ENCODE measurements at regions not wholly inside any gene's neighbourhood (a gene's known extent, or its start where the extent isn't known, plus 50 kb on each side); places are given as distances from the start of the nearest gene placed in this dataset.

DNA sequence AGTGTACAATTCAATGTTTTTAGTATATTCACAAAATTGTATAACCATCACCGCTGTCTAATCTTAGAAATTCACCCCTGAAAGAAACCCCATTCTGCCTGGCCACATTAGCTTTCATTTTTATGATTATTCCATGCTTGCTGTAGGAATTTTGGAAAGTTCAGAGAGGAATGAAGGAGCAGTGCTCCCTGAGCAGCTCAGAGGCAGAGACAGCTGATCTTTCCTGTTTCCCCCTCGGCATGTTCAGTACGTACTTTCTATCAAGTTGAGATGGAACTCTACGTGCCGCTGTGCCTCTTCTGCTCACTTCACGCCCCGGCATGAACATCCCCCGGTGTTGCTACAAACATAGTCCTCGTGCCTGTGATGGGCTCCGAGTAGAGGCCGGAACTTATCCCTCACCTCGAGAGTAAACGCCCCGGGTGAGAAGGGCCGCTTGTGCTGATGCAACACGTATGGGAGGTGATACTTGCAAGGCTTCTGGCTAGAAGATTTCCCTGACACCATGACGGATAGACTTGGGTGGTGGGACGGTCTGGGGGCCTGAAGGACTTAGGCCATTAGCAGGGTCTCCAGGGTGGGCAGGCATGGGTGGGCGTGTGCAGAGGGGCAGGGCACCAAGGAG lies 79.2 kb upstream of the CIBAR2 start:
- H3K4me3 Mint-ChIP-seq (ENCODE audit: low read depth) = no peak overlapping the region
- TF ChIP-seq, protein P1, sequence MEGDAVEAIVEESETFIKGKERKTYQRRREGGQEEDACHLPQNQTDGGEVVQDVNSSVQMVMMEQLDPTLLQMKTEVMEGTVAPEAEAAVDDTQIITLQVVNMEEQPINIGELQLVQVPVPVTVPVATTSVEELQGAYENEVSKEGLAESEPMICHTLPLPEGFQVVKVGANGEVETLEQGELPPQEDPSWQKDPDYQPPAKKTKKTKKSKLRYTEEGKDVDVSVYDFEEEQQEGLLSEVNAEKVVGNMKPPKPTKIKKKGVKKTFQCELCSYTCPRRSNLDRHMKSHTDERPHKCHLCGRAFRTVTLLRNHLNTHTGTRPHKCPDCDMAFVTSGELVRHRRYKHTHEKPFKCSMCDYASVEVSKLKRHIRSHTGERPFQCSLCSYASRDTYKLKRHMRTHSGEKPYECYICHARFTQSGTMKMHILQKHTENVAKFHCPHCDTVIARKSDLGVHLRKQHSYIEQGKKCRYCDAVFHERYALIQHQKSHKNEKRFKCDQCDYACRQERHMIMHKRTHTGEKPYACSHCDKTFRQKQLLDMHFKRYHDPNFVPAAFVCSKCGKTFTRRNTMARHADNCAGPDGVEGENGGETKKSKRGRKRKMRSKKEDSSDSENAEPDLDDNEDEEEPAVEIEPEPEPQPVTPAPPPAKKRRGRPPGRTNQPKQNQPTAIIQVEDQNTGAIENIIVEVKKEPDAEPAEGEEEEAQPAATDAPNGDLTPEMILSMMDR (IDR thresholded peaks at IDR 0.05; ENCODE audit: unreplicated experiment) = no peak
- peaks cover 4% of the 10 kb centered on the region for H3K36me3 Mint-ChIP-seq (ENCODE audit: insufficient read depth)
- no peak overlapping the region for H3K27ac Mint-ChIP-seq
- H3K9me3 Mint-ChIP-seq (ENCODE audit: low read depth) = peaks cover 7% of the 10 kb centered on the region
- H3K27me3 Mint-ChIP-seq = no peaks in the 10 kb centered on the region
- no peak for DNase-seq (ENCODE audit: low spot score, unreplicated experiment)
- H3K4me1 Mint-ChIP-seq (ENCODE audit: low read depth) = peaks cover 6% of the 10 kb centered on the region

DNA sequence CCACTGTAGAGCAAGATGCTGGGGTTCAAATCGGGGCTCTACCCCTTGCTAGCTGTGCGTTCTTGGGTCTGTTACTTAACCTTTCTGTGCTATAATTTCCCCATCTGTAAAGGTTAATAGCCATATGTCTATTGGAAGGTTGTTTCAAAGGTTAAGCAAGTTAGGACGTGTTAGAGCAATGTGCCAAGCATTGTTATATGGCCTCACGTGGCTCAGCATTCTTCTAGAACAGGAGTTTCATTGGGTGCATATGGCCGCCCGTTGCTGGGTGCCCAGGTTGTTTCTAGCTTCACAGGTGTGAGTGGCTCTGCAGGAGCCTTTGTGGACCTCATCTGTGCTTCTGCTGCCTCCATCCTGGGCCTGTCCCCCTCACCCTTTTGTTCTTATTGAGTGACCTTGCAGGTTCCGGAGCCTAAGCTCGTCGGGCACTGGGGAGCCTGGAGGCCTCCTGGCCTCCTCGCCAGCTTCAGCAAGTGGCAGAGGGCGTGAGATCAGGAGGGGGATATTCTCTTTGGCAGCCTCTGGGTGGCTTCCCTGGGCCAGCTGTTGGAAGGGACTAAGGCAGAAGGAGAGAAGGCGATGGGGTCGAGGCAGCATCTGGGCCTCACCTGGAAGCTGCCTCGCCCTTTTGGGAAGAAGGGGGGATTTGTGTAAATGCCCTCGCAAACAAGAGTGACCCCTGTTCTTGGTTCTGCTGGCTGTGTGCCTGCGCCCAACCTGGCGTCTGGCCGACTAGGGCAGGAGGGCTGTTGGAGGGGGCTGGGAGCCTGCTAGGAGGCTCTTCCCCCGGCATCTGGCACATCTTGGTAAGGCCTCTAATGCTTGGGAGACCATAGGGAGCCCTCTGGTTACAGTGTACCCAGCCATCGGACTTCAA lies 80.2 kb upstream of the CIBAR2 start:
- no peak overlapping the region for H3K27ac Mint-ChIP-seq
- H3K4me3 Mint-ChIP-seq (ENCODE audit: low read depth) = no peak overlapping the region
- H3K4me1 Mint-ChIP-seq (ENCODE audit: low read depth) = peaks cover 6% of the 10 kb centered on the region
- TF ChIP-seq, protein P1 (IDR thresholded peaks at IDR 0.05; ENCODE audit: unreplicated experiment) = no peak
- DNase-seq (ENCODE audit: low spot score, unreplicated experiment) = no peak
- H3K27me3 Mint-ChIP-seq = no peaks in the 10 kb centered on the region
- peaks cover 7% of the 10 kb centered on the region for H3K9me3 Mint-ChIP-seq (ENCODE audit: low read depth)
- peaks cover 4% of the 10 kb centered on the region for H3K36me3 Mint-ChIP-seq (ENCODE audit: insufficient read depth)

DNA sequence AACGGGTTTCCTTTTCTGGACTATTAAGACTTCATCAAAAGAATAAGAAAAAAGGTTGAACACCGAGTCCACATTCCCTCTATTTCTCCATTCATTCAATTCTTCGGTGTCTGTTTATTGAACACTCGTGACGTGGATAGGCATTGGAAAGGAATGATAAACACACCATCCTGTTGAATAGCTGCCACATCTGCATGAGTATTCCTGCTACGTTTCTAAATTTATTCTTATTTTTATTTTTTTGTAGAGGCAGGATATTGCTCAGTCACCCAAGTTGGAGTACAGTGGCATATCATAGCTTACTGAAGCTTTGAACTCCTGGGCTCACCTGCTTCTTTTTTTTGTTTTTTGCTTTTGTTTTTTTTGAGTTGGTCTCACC lies 80.8 kb upstream of the CIBAR2 start:
- Mint-ChIP-seq H3K4me3 (ENCODE audit: low read depth) (no peak overlapping the region), H3K27ac (no peak overlapping the region), H3K9me3 (ENCODE audit: low read depth) (peaks cover 7% of the 10 kb centered on the region), H3K27me3 (no peaks in the 10 kb centered on the region), H3K4me1 (ENCODE audit: low read depth) (peaks cover 6% of the 10 kb centered on the region), H3K36me3 (ENCODE audit: insufficient read depth) (peaks cover 4% of the 10 kb centered on the region)
- no peak for DNase-seq (ENCODE audit: low spot score, unreplicated experiment)
- TF ChIP-seq, protein P1 (IDR thresholded peaks at IDR 0.05; ENCODE audit: unreplicated experiment) = no peak

DNA sequence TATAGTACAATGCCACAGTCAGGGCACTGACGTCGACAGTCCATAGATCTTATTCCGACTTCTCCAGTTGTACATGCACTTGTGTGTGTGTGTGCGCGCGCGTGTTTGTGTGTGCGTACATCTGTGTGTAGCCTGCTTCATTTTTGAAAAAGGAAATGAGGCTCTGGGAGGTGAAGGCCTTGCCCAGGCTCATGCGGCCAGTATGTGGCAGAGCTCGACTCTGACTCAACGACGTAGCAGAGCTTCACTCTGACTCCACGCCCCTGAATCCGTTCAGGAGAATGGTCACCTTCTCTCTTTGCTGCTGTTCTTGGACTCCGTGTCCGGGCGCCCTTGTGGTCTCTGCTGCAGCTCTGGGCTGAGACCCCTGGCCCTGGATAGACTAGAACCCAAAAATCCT lies 81.6 kb upstream of the CIBAR2 start:
- DNase-seq (ENCODE audit: low spot score, unreplicated experiment) = no peak
- TF ChIP-seq, protein P1 (IDR thresholded peaks at IDR 0.05; ENCODE audit: unreplicated experiment) = no peak
- Mint-ChIP-seq H3K36me3 (ENCODE audit: insufficient read depth) (peaks cover 3% of the 10 kb centered on the region), H3K4me3 (ENCODE audit: low read depth) (no peak overlapping the region), H3K27me3 (no peaks in the 10 kb centered on the region), H3K9me3 (ENCODE audit: low read depth) (peaks cover 7% of the 10 kb centered on the region), H3K27ac (no peak overlapping the region), H3K4me1 (ENCODE audit: low read depth) (peaks cover 6% of the 10 kb centered on the region)

DNA sequence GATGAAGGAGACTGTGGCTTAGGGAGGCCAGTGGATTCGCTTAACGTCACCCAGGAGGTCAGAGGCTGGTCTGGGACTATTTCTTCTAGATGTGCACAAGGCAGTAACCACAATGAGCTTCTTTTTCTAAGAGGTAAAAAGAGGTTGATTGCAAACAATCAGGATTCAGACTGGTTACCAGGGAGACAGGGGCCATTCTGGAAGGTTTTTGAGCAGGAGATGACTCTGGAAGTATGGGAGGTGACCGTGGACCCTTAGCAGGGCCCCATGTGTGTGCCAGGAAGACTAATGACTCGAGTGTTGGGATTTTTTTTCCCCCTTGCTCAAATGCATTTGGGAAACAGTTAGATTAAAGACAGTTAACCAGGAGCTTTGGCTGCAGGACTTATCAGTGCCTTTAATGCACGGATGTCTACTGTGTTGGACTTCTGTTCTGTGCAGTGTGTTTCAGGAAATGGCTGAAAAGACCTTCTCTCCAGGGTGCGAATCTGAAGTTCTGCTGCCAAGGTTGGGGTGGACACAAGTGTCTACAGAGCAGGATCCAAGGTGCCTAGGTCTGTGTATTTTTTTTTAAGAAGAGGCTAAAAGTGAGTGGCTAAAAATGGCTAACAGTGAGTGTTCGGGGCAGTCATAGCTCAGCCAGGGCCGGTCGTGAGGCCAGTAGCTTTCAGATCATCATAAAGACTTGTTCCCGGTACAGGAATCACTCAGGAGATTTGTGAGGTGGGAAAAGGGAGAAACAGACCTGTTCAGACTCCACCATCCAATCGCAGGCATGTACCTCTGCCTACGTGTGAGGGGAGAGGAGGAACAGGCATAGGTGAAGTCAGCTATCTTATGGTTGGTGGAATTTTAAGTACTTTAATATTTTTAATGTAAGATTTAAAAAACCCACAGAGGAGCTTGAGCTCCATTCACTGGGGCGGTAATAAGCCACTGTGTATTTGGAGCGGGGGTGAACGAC lies 82.3 kb upstream of the CIBAR2 start:
- Mint-ChIP-seq H3K4me3 (ENCODE audit: low read depth) (no peak overlapping the region), H3K9me3 (ENCODE audit: low read depth) (peaks cover 4% of the 10 kb centered on the region), H3K27ac (no peak overlapping the region), H3K27me3 (no peaks in the 10 kb centered on the region), H3K36me3 (ENCODE audit: insufficient read depth) (peaks cover 3% of the 10 kb centered on the region), H3K4me1 (ENCODE audit: low read depth) (peaks cover 6% of the 10 kb centered on the region)
- TF ChIP-seq, protein P1 (IDR thresholded peaks at IDR 0.05; ENCODE audit: unreplicated experiment) = no peak
- DNase-seq (ENCODE audit: low spot score, unreplicated experiment) = no peak
